Neuronal stem cell (in vitro differentiated cells): ENCODE measurements at regions not wholly inside any gene's neighbourhood (a gene's known extent, or its start where the extent isn't known, plus 50 kb on each side); places are given as distances from the start of the nearest gene placed in this dataset.

Experiments
- DNase-seq: peaks from one replicate; pipeline ENCODE4 v3.0.0-alpha.2; 2013; ENCODE audit warnings: low spot score
- H2AFZ ChIP-seq: one replicate; pipeline ENCODE4 v1.6.1; 2013; ENCODE audit warnings: mild to moderate bottlenecking, low read length, inconsistent platforms
- H2AK5ac ChIP-seq: 2 replicates; pipeline ENCODE4 v1.6.1; 2013; ENCODE audit warnings: low read depth, mild to moderate bottlenecking, inconsistent platforms, low read length, moderate library complexity, mixed read lengths
- H2BK120ac ChIP-seq: 2 replicates; pipeline ENCODE4 v1.6.1; 2013; ENCODE audit warnings: low read depth, mild to moderate bottlenecking, inconsistent platforms, low read length, moderate library complexity, mixed read lengths
- H2BK12ac ChIP-seq: one replicate; pipeline ENCODE4 v1.6.1; 2013; ENCODE audit warnings: low read length, inconsistent platforms
- H2BK15ac ChIP-seq: 2 replicates; pipeline ENCODE4 v1.6.1; 2013; ENCODE audit warnings: mild to moderate bottlenecking, low read length, inconsistent platforms, mixed read lengths
- H2BK5ac ChIP-seq: one replicate; pipeline ENCODE4 v1.6.1; 2013; ENCODE audit warnings: inconsistent platforms, mild to moderate bottlenecking, low read length, moderate library complexity
- H3K14ac ChIP-seq: one replicate; pipeline ENCODE4 v1.6.1; 2013; ENCODE audit warnings: low read length, inconsistent platforms
- H3K18ac ChIP-seq: 2 replicates; pipeline ENCODE4 v1.6.1; 2013; ENCODE audit warnings: low read length, inconsistent platforms
- H3K23ac ChIP-seq: 2 replicates; pipeline ENCODE4 v1.6.1; 2013; ENCODE audit warnings: low read depth, mild to moderate bottlenecking, mixed read lengths, low read length, inconsistent platforms; ENCODE audit not compliant: poor library complexity
- H3K27ac ChIP-seq: replicated peaks from 3 replicates; pipeline ENCODE4 v1.5.1; 2013; ENCODE audit warnings: low read length, inconsistent platforms
- H3K27me3 ChIP-seq, 3 experiments: 2 replicates each; pipeline ENCODE4 v1.6.1; 2013; ENCODE audit warnings: low read length in 3 of 3, mild to moderate bottlenecking in 2 of 3, inconsistent platforms in 1 of 3, low read depth in 1 of 3, mixed read lengths in 1 of 3, moderate library complexity in 1 of 3; ENCODE audit not compliant: control insufficient read depth in 3 of 3, insufficient read depth in 3 of 3
- H3K36me3 ChIP-seq, 2 donors: replicated peaks in 1 of 2; 2 replicates each; pipeline ENCODE4 v1.6.1; 2013; ENCODE audit warnings: low read length in 2 of 2; ENCODE audit not compliant: control insufficient read depth in 2 of 2, insufficient read depth in 2 of 2
- H3K4ac ChIP-seq: 2 replicates; pipeline ENCODE4 v1.6.1; 2013; ENCODE audit warnings: inconsistent platforms, mild to moderate bottlenecking, low read length, moderate library complexity
- H3K4me1 ChIP-seq, 2 donors: 1 replicate in 1 of 2; 2 replicates in 1 of 2; pipeline ENCODE4 v1.6.1; 2013; ENCODE audit warnings: low read length in 2 of 2, low read depth in 1 of 2; ENCODE audit not compliant: control insufficient read depth in 2 of 2, insufficient read depth in 1 of 2
- H3K4me2 ChIP-seq: one replicate; pipeline ENCODE4 v1.6.1; 2013; ENCODE audit warnings: mild to moderate bottlenecking, low read length, inconsistent platforms; ENCODE audit not compliant: insufficient read depth, poor library complexity, severe bottlenecking
- H3K4me3 ChIP-seq, 2 donors: 2 replicates each; pipeline ENCODE4 v1.5.1; 2013; ENCODE audit warnings: low read length in 2 of 2, mild to moderate bottlenecking in 2 of 2, inconsistent platforms in 1 of 2, moderate library complexity in 1 of 2
- H3K79me1 ChIP-seq: one replicate; pipeline ENCODE4 v1.6.1; 2013; ENCODE audit warnings: low read depth, mild to moderate bottlenecking, inconsistent platforms, low read length, moderate library complexity
- H3K9ac ChIP-seq: one replicate; pipeline ENCODE4 v1.6.1; 2013; ENCODE audit warnings: mild to moderate bottlenecking, low read depth, low read length, inconsistent platforms; ENCODE audit not compliant: poor library complexity
- H3K9me3 ChIP-seq, 2 donors: replicated peaks in 1 of 2; 2 replicates each; pipeline versions ENCODE3 to v1.6.1; 2013; ENCODE audit warnings: low read length in 2 of 2, mild to moderate bottlenecking in 2 of 2, inconsistent platforms in 1 of 2, low read depth in 1 of 2, mixed read lengths in 1 of 2, moderate library complexity in 1 of 2; ENCODE audit not compliant: control insufficient read depth in 2 of 2, insufficient read depth in 1 of 2
- H4K8ac ChIP-seq: one replicate; pipeline ENCODE4 v1.6.1; 2013; ENCODE audit warnings: low read depth, mild to moderate bottlenecking, inconsistent platforms, low read length, moderate library complexity
- H4K91ac ChIP-seq: one replicate; pipeline ENCODE4 v1.6.1; 2013; ENCODE audit warnings: low read length, low read depth, mild to moderate bottlenecking, inconsistent platforms; ENCODE audit not compliant: poor library complexity
- WGBS, 2 donors: extraction: QIAGEN DNeasy Blood & Tissue Kit; methylation state at CpG; one replicate each; pipeline ENCODE4 v1.1.7; 2013; ENCODE audit warnings: missing lambda C conversion rate in 2 of 2, mixed read lengths in 1 of 2; ENCODE audit not compliant: insufficient read length in 2 of 2, insufficient replicate concordance in 1 of 2; ENCODE audit errors: extremely low coverage in 2 of 2; 5-methylcytosine and 5-hydroxymethylcytosine counted together

- no peaks in the 10 kb centered on the region for H3K36me3 ChIP-seq
- H2BK12ac ChIP-seq = no peak overlapping the region
- H2BK15ac ChIP-seq = no peak overlapping the region
- no peak overlapping the region for H2AFZ ChIP-seq
- H3K14ac ChIP-seq = no peak overlapping the region
- H2BK5ac ChIP-seq = no peak overlapping the region
- no peaks in the 10 kb centered on the region for H3K4me1 ChIP-seq
- H3K4me2 ChIP-seq = no peak overlapping the region
- H2AK5ac ChIP-seq = no peak overlapping the region
- no peak overlapping the region for H3K4ac ChIP-seq
- no peak overlapping the region for H4K8ac ChIP-seq
- WGBS, 2 donors = no CpG with 5 or more reads among the region's 2 CpGs
- no peaks in the 10 kb centered on the region for H3K9me3 ChIP-seq
- no peak overlapping the region for H3K23ac ChIP-seq
- no peak overlapping the region for H3K27ac ChIP-seq
- DNase-seq = no peak
- H4K91ac ChIP-seq = no peak overlapping the region
- H3K9ac ChIP-seq = no peak overlapping the region
- H3K4me3 ChIP-seq = no peak overlapping the region
- H3K18ac ChIP-seq = no peak overlapping the region
- H2BK120ac ChIP-seq = no peak overlapping the region
- H3K27me3 ChIP-seq = no peaks in the 10 kb centered on the region
- no peaks in the 10 kb centered on the region for H3K79me1 ChIP-seq
Observed at GRCh38 chrX:93420090-93420489, 253.3 kb downstream of the NAP1L3 start.

- H3K18ac ChIP-seq = no peak overlapping the region
- no peak overlapping the region for H4K8ac ChIP-seq
- no peak overlapping the region for H2AK5ac ChIP-seq
- no peaks in the 10 kb centered on the region for H3K36me3 ChIP-seq
- no peak overlapping the region for H2BK120ac ChIP-seq
- no peak overlapping the region for H2BK15ac ChIP-seq
- H2BK5ac ChIP-seq = no peak overlapping the region
- H2AFZ ChIP-seq = no peak overlapping the region
- H2BK12ac ChIP-seq = no peak overlapping the region
- no peak overlapping the region for H3K4ac ChIP-seq
- no peak overlapping the region for H4K91ac ChIP-seq
- no peak for DNase-seq
- no peak overlapping the region for H3K27ac ChIP-seq
- no peak overlapping the region for H3K4me2 ChIP-seq
- no peaks in the 10 kb centered on the region for H3K9me3 ChIP-seq
- no peaks in the 10 kb centered on the region for H3K79me1 ChIP-seq
- no peak overlapping the region for H3K9ac ChIP-seq
- H3K4me1 ChIP-seq = no peaks in the 10 kb centered on the region
- no peak overlapping the region for H3K4me3 ChIP-seq
- no CpG with 5 or more reads among the region's 1 CpG for WGBS, 2 donors
- no peak overlapping the region for H3K23ac ChIP-seq
- H3K27me3 ChIP-seq = no peaks in the 10 kb centered on the region
- H3K14ac ChIP-seq = no peak overlapping the region
Observed at GRCh38 chrX:93419642-93420041, 253.7 kb downstream of the NAP1L3 start.

GRCh38 chrX:93404121-93404520, 269.3 kb downstream of the NAP1L3 start:
- Histone ChIP-seq H2BK15ac (no peak overlapping the region), H2BK5ac (no peak overlapping the region), H3K4me2 (no peak overlapping the region), H3K9ac (no peak overlapping the region), H3K23ac (no peak overlapping the region), H3K36me3 (no peaks in the 10 kb centered on the region), H3K27ac (no peak overlapping the region), H2BK120ac (no peak overlapping the region), H3K18ac (no peak overlapping the region), H3K4ac (no peak overlapping the region), H3K4me3 (no peak overlapping the region), H4K8ac (no peak overlapping the region), H3K79me1 (no peaks in the 10 kb centered on the region), H4K91ac (no peak overlapping the region), H3K27me3 (no peaks in the 10 kb centered on the region), H3K14ac (no peak overlapping the region), H2BK12ac (no peak overlapping the region), H3K9me3 (no peaks in the 10 kb centered on the region), H3K4me1 (no peaks in the 10 kb centered on the region), H2AK5ac (no peak overlapping the region), H2AFZ (no peak overlapping the region)
- no peak for DNase-seq
- WGBS, 2 donors = no CpG with 5 or more reads among the region's 3 CpGs

- H3K23ac ChIP-seq = no peak overlapping the region
- H3K18ac ChIP-seq = no peak overlapping the region
- H2BK12ac ChIP-seq = no peak overlapping the region
- no peak overlapping the region for H2BK15ac ChIP-seq
- H3K14ac ChIP-seq = no peak overlapping the region
- no peak overlapping the region for H2AFZ ChIP-seq
- no peak overlapping the region for H4K91ac ChIP-seq
- no peaks in the 10 kb centered on the region for H3K36me3 ChIP-seq
- H3K9ac ChIP-seq = no peak overlapping the region
- H2BK5ac ChIP-seq = no peak overlapping the region
- no peaks in the 10 kb centered on the region for H3K27me3 ChIP-seq
- no peak overlapping the region for H3K27ac ChIP-seq
- no peak overlapping the region for H3K4me2 ChIP-seq
- no peaks in the 10 kb centered on the region for H3K79me1 ChIP-seq
- H3K4me1 ChIP-seq = no peaks in the 10 kb centered on the region
- WGBS, 2 donors = no CpG with 5 or more reads among the region's 7 CpGs
- no peak overlapping the region for H3K4ac ChIP-seq
- no peak overlapping the region for H2BK120ac ChIP-seq
- no peak for DNase-seq
- no peak overlapping the region for H2AK5ac ChIP-seq
- no peak overlapping the region for H3K4me3 ChIP-seq
- H4K8ac ChIP-seq = no peak overlapping the region
- H3K9me3 ChIP-seq = no peaks in the 10 kb centered on the region
Observed at GRCh38 chrX:93354651-93355050, 318.7 kb downstream of the NAP1L3 start.
